ENCODE measurements at regions not wholly inside any gene's neighbourhood (a gene's known extent, or its start where the extent isn't known, plus 50 kb on each side); places are given as distances from the start of the nearest gene placed in this dataset.

DNA sequence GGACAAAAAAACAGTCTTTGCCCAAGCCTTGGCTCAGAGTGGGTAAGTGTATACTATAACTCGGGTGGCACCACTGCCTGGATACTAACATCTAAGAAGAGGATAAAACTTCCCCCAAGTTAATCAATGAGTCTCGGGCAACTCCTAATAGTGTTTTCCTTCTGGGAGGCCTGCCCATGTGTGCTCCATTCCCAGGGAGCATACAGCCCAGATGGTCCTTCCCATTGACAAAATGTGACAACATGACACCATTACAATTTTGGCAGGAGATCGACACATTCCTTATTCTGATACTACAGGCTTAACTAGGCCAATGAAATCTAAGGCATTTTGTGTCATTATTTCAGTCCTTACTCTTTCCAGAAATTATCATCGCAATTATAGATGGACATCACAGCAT, 52.7 kb upstream of the CRIM1 start:
- no peak overlapping the region for H3K9ac ChIP-seq (ENCODE audit: low read length)
- H3K4me2 ChIP-seq (ENCODE audit: low read length): no peak overlapping the region
- no peak overlapping the region for H2AFZ ChIP-seq (ENCODE audit: low read depth, low read length)
- H3K4me1 ChIP-seq (ENCODE audit: low read length): no peaks in the 10 kb centered on the region
- no peak overlapping the region for H3K4me3 ChIP-seq (ENCODE audit: low read length)
- H3K36me3 ChIP-seq (replicated peaks; ENCODE audit: low read depth, low read length): no peaks in the 10 kb centered on the region
- no peaks in the 10 kb centered on the region for H3K79me2 ChIP-seq (ENCODE audit: low read length)
- TF ChIP-seq, protein P1, sequence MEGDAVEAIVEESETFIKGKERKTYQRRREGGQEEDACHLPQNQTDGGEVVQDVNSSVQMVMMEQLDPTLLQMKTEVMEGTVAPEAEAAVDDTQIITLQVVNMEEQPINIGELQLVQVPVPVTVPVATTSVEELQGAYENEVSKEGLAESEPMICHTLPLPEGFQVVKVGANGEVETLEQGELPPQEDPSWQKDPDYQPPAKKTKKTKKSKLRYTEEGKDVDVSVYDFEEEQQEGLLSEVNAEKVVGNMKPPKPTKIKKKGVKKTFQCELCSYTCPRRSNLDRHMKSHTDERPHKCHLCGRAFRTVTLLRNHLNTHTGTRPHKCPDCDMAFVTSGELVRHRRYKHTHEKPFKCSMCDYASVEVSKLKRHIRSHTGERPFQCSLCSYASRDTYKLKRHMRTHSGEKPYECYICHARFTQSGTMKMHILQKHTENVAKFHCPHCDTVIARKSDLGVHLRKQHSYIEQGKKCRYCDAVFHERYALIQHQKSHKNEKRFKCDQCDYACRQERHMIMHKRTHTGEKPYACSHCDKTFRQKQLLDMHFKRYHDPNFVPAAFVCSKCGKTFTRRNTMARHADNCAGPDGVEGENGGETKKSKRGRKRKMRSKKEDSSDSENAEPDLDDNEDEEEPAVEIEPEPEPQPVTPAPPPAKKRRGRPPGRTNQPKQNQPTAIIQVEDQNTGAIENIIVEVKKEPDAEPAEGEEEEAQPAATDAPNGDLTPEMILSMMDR (IDR thresholded peaks at IDR 0.05; ENCODE audit: low read depth, low read length): no peak
- TF ChIP-seq EZH2phosphoT487 (IDR thresholded peaks at IDR 0.05; ENCODE audit: low read depth): no peak
- no peak overlapping the region for H3K27ac ChIP-seq (ENCODE audit: low read length)
- no peaks in the 10 kb centered on the region for H4K20me1 ChIP-seq (ENCODE audit: insufficient read depth, low read length)
- no peaks in the 10 kb centered on the region for H3K27me3 ChIP-seq (ENCODE audit: low read depth, low read length)
- no peaks in the 10 kb centered on the region for H3K9me3 ChIP-seq (ENCODE audit: insufficient read depth, low read length)

DNA sequence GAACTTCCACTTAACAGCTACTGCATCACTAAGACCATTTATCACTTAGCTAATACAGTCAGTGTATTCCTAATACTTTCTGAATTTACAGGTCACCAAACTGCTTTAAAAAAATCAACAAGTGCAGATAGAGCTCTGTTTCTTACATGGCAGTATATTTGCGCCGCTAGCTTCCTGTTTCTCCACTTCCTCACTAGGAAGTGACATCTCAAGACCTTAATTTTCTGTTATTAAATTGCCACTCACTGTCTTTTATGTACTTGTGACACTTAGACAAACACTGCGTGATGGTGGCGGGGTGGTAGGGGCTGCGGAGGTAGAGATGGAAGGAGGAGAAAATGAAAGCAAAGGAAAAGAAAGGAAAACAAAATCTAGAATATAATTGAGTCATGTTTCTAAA, 53.7 kb upstream of the CRIM1 start:
- Histone ChIP-seq H3K79me2 (ENCODE audit: low read length) (no peaks in the 10 kb centered on the region), H3K27ac (ENCODE audit: low read length) (no peak overlapping the region), H3K9me3 (ENCODE audit: insufficient read depth, low read length) (no peaks in the 10 kb centered on the region), H3K4me3 (ENCODE audit: low read length) (no peak overlapping the region), H2AFZ (ENCODE audit: low read depth, low read length) (no peak overlapping the region), H3K4me2 (ENCODE audit: low read length) (no peak overlapping the region), H4K20me1 (ENCODE audit: insufficient read depth, low read length) (no peaks in the 10 kb centered on the region), H3K27me3 (ENCODE audit: low read depth, low read length) (no peaks in the 10 kb centered on the region), H3K36me3 (replicated peaks; ENCODE audit: low read depth, low read length) (no peaks in the 10 kb centered on the region), H3K4me1 (ENCODE audit: low read length) (no peaks in the 10 kb centered on the region), H3K9ac (ENCODE audit: low read length) (no peak overlapping the region)
- TF ChIP-seq, protein P1 (IDR thresholded peaks at IDR 0.05; ENCODE audit: low read depth, low read length): no peak
- no peak for TF ChIP-seq EZH2phosphoT487 (IDR thresholded peaks at IDR 0.05; ENCODE audit: low read depth)

- Histone ChIP-seq H3K4me1 (ENCODE audit: low read length) (no peaks in the 10 kb centered on the region), H4K20me1 (ENCODE audit: insufficient read depth, low read length) (no peaks in the 10 kb centered on the region), H3K9me3 (ENCODE audit: insufficient read depth, low read length) (no peaks in the 10 kb centered on the region), H3K36me3 (replicated peaks; ENCODE audit: low read depth, low read length) (no peaks in the 10 kb centered on the region), H3K27me3 (ENCODE audit: low read depth, low read length) (no peaks in the 10 kb centered on the region), H3K79me2 (ENCODE audit: low read length) (no peaks in the 10 kb centered on the region), H3K9ac (ENCODE audit: low read length) (no peak overlapping the region), H3K4me2 (ENCODE audit: low read length) (no peak overlapping the region), H2AFZ (ENCODE audit: low read depth, low read length) (no peak overlapping the region), H3K4me3 (ENCODE audit: low read length) (no peak overlapping the region), H3K27ac (ENCODE audit: low read length) (no peak overlapping the region)
- no peak for TF ChIP-seq EZH2phosphoT487 (IDR thresholded peaks at IDR 0.05; ENCODE audit: low read depth)
- TF ChIP-seq, protein P1 (IDR thresholded peaks at IDR 0.05; ENCODE audit: low read depth, low read length): no peak
These were observed 54.9 kb upstream of the CRIM1 start for GRCh38 chr2:36300697-36301096.

DNA sequence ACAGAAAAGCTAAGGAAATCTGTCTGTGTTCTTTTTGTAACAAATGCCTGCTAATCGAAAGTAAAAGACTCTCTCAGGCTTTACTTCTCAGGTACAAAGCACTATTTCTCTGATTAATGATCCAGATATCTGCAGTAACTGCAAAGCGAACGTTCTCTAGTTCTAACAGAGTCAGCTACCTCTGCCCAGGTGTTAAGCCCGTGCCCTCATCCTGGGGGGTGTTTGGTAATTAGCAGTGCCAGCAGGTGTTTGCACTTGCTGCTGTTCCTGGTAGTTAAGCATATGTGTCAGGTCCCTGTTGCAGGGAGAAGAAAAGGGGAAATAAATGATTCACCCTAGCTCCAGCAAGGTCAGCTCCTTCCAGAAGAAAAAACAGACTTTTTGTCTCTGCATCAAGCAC, 58.8 kb upstream of the CRIM1 start:
- H3K9ac ChIP-seq (ENCODE audit: low read length): no peak overlapping the region
- no peaks in the 10 kb centered on the region for H3K9me3 ChIP-seq (ENCODE audit: insufficient read depth, low read length)
- no peak overlapping the region for H3K4me3 ChIP-seq (ENCODE audit: low read length)
- no peaks in the 10 kb centered on the region for H3K4me1 ChIP-seq (ENCODE audit: low read length)
- H2AFZ ChIP-seq (ENCODE audit: low read depth, low read length): no peak overlapping the region
- H3K79me2 ChIP-seq (ENCODE audit: low read length): no peaks in the 10 kb centered on the region
- H3K27me3 ChIP-seq (ENCODE audit: low read depth, low read length): no peaks in the 10 kb centered on the region
- no peak overlapping the region for H3K4me2 ChIP-seq (ENCODE audit: low read length)
- no peaks in the 10 kb centered on the region for H4K20me1 ChIP-seq (ENCODE audit: insufficient read depth, low read length)
- H3K27ac ChIP-seq (ENCODE audit: low read length): no peak overlapping the region
- no peak for TF ChIP-seq EZH2phosphoT487 (IDR thresholded peaks at IDR 0.05; ENCODE audit: low read depth)
- TF ChIP-seq, protein P1 (IDR thresholded peaks at IDR 0.05; ENCODE audit: low read depth, low read length): no peak
- H3K36me3 ChIP-seq (replicated peaks; ENCODE audit: low read depth, low read length): no peaks in the 10 kb centered on the region

Measured in OCI-LY3 (cell line).